Fibroblast of skin of abdomen (primary cell): ENCODE measurements at regions not wholly inside any gene's neighbourhood (a gene's known extent, or its start where the extent isn't known, plus 50 kb on each side); places are given as distances from the start of the nearest gene placed in this dataset.

Experiments
- DNase-seq: peaks from one replicate; pipeline ENCODE4 v3.0.0-alpha.2; 2013

GRCh38 chrX:99705701-99706100 lies 704.4 kb downstream of the PCDH19 start:
- DNase-seq = peak; percentile 61

GRCh38 chrX:99703473-99703872 lies 706.6 kb downstream of the PCDH19 start:
- DNase-seq = peak; percentile 32

GRCh38 chrX:99698451-99698850 lies 711.6 kb downstream of the PCDH19 start:
- no peak for DNase-seq

DNA sequence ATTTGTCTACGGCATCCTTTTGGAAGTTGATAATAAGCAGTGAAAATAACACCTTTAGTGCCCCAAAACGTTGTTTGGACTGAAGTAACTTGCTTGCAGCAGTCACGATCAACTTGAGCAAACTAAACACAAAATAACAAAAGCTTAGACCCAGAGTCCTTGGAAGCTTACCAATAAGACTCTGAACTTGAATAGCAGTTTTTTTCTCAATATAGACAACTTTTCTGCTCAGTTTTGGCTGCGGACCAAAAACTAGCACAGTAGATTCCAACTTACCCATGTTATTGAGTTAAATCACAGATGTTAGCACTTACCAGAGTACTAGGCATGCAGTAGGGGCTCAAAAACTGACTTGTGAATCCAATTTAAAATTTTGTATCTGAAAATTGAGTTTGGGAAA lies 746.9 kb downstream of the PCDH19 start:
- no peak for DNase-seq

- no peak for DNase-seq
These were observed 755.9 kb downstream of the PCDH19 start for GRCh38 chrX:99654188-99654587.

DNA sequence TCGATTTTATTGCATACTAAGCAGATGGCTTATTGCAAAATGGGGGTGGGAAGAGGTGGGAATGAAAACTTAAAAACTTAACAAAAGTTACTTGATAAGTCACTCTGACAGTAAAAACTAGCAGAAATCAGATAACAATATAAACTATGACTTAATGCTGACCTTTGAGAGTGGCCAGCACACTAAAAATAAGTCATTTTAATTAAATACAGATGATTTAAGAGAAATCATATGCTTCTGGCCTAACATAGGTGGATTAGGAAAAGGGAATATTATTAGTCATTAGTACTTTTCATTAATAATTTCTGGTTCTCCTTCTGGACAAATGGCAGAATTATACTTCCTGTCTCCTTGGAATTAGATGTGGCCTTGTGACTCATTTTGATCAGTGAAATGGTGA lies 756.7 kb downstream of the PCDH19 start:
- DNase-seq = no peak

GRCh38 chrX:99613041-99613440 lies 797.0 kb downstream of the PCDH19 start:
- DNase-seq = no peak

DNA sequence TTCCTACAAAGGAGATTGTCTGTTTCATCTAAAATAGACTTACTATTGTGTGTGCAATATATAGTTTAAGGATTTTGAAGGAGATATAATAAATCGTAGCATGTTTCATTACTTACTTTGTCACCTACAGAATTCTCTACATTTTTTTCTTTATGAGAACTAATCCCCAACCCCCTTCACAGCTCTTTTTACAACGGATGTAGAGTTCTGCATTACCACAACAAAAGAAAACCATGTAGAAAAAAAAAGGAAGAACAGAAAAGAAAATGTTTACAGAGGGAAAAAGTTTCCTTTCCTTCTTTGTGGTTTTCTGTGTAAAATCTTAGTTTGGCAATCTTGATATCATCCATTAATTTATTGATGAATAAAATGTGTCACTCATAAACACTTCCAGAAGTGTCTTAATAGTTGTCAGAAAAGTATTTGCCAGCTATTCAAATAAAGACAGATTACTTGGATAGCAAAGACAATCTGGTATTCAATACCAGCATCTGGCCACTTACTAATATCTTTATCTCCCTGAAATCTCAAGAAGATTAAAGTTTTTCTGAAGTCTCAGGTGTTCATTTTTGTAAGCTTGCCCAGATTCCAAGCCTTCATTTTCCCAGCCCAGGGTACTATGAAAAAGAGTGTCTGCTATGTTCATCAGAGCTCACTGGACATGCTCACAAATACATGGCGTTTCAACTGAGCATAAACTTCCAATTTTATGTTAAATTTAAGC lies 806.8 kb downstream of the PCDH19 start:
- DNase-seq = no peak

- DNase-seq = no peak
These were observed 808.0 kb downstream of the PCDH19 start for GRCh38 chrX:99602107-99602506.

- DNase-seq = no peak
These were observed 821.1 kb downstream of the PCDH19 start for GRCh38 chrX:99588936-99589335.

GRCh38 chrX:99572711-99573110 lies 837.4 kb downstream of the PCDH19 start:
- no peak for DNase-seq

DNA sequence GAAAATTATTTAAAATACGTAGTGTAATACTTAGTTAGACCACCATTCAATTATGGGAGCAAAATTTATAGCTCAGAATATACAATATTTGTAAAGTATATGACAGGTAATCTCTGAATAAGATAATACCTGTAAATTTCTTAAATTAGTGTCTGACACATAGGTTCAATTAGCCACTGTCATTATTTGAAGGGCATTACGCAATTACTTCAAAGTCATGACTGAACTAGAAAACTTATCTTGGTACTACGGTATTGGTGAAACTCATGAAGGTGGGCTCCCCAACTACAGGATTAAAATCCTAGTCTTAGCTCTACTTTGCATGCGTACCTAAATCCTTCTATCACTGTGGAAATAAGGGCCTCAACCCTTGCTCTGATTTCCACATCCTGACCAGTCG lies 860.7 kb downstream of the PCDH19 start:
- no peak for DNase-seq

DNA sequence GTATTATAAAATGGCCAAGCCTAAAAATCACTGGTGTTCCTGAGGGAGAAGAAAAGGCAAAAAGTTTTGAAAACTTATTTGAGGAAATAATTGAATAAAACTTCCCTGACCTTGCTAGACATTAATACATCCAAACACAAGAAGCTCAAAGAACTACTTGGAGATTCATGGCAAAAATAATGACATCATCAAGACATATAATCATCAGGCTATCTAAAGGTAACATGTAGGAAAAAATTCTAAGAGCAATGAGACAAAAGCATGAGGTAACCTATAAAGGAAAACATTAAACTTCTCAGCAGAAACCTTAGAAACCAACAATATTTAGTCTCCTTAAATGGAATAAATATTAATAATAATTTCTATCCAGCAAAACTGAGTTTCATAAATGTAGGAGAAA lies 887.6 kb downstream of the PCDH19 start:
- DNase-seq = no peak

DNA sequence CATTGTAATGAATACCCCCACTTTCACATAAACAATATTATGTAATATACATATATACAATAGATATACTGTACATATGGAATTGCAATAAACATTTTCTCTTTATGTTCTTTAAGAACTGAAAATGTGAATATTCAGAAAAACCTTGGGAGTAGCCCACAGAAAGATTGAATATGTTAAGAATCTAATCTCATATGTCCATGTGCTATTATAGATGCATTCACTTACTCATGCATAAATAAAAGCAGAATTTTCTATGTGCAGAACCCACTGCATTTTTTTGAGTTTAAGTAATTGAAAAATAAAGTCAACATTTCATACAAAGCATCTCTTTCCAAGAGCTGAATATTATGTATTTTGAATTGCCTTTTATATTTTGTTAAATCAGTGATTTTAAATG lies 902.3 kb downstream of the PCDH19 start:
- no peak for DNase-seq

DNA sequence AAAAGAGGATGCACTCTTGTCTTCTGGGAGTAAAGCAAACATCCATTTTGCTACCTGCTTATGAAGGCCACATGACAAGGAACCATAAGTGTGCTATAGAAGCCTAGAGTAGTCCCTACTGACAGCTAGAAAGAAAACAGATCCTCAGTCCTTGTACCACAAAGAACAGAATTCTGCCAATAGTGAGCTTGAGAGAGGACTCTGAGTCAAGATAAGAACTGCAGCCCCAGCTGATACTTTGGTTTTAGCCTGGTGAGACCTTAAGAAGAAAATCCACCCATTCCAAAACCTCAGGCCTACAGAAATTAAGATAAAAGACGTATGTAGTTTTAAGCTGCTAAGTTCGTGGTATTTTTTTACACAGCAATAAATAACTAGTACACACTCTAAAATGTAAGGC lies 914.6 kb downstream of the PCDH19 start:
- no peak for DNase-seq

DNA sequence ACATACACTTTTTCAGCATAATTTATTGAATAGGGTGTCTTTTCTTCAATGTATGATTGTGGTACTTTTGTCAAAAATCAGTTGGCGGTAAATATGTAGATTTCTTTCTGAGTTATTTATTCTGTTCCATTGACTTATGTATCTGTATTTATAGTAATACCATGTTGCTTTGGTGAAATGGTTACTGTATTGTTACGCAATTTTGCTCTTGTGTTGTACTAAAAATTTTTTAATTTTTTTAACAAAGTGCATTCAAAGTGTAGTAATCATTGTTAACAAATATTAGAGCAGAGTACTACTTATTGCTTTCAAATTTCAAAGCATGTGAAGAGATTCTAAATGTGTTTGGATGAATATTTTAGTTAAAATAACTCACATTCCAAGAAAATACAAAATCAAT lies 915.4 kb downstream of the PCDH19 start:
- no peak for DNase-seq

- no peak for DNase-seq
These were observed 929.3 kb downstream of the PCDH19 start for GRCh38 chrX:99480728-99481127.

DNA sequence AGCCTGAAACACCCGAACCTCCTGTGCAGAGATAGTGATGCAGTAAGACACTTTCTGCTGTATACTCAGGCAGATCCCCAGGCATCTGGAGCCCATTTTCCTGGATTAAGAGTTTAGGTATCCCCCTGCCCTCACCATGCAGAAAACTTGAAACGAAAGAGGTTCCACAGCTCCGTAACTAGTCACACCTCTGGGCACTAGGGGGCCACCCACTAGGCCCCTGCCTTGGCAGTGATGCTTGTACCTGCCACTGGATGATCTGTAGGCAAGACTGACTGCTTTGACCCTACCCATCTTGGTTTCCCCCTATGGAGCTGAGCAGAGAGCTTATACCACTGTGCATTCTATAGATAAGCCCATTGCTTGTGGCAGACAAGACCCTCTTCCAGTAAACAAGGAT lies 940.6 kb downstream of the PCDH19 start:
- no peak for DNase-seq

- DNase-seq = no peak
These were observed 941.1 kb downstream of the PCDH19 start for GRCh38 chrX:99468993-99469392.

DNA sequence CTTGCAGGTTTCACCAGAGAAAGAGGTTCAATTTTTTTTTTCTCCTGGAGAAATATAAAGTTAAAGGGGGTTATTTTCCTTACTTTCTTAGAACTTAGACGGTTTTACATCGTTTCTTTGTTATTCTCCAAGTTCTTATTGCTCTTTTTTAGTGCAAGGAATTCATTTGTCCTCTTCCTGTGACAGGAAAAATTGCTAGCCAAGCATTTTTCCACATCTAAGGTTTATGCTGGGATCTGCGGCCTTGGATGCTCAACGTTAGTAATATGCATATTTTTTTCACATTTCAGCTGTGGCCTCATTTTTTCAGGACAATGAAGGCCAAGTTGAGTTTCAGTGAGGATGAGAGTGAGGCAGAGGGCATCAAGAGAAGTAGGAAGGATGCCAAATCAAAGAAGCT lies 948.9 kb downstream of the PCDH19 start:
- no peak for DNase-seq

GRCh38 chrX:99445336-99445735 lies 964.7 kb downstream of the PCDH19 start:
- DNase-seq = no peak

DNA sequence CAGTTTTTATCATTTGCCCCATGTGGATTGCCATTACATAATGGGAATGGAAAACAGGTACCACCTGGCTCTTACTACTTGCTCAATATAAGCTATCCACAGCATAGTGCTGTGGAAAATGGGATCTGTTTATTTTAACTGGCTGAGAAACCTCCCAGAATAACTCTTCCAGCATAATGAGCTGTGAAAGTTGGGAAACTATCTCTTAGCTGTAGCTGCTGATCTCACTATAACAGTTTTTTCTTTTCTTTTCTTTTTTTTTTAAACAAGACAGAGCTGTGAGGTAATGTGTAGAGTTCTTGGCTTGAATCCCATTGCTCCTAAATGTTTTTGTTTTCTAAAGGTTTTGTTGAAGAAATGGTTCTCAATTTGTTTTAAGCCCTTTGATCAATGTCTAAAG lies 988.3 kb downstream of the PCDH19 start:
- DNase-seq = no peak

DNA sequence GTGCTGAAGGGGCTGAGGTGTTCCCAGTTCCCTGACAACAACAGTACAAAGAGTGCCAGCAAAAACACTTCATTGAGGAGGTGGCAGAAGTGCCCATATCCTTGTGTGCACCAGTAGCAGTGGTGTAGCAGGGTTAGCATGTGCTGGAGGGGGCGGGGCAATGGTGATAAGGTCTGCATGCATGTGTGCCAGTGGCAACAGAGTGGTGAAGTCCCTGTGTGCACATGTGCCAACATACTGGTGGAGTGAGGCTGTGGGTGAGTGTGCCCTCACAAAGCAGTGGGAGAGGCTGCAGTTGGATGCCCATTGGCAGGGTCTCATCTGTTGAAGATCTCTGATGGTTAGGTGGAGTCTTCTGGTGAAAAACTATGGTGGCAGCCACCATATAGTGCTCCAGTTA lies 994.6 kb downstream of the PCDH19 start:
- no peak for DNase-seq

- DNase-seq = no peak
These were observed 996.8 kb downstream of the PCDH19 start for GRCh38 chrX:99413317-99413716.

DNA sequence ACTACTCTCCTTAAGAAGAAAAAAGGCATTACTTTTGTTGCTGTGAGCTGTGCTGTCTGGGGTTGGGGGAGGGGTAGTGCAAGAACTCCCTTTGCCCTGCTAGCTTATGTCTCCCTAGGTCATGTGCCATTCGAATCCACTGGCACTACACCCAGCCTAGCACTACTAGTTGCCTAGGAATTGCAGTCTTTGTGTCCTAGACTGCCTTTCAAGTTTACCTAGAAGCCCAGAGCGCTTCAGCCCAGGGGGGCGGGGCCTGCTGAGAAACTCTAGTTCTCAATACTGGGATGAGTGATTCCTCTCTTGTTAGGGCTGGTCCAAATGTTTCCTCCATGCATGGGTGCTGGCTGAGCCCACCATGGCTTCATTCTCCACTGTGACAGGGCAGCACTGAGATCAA lies 1011.5 kb downstream of the PCDH19 start:
- no peak for DNase-seq
